Body of pancreas (tissue), 4 donors: ENCODE measurements at regions not wholly inside any gene's neighbourhood (a gene's known extent, or its start where the extent isn't known, plus 50 kb on each side); places are given as distances from the start of the nearest gene placed in this dataset.
"Not testable (repeated sequence)": the region's sequence is repeated elsewhere in the genome, so short reads cannot be mapped to it uniquely, and the experiment has no call there.

Experiments
- ATAC-seq: fragments of 150-250 bp; one replicate; pipeline ENCODE4 v1.9.1; 2016
- DNase-seq, 4 donors: peaks; one replicate each; pipeline ENCODE4 v3.0.0-alpha.2; 2019
- H3K27ac ChIP-seq, 4 donors: fragments of 200-600 bp; sonication (generic); 1 replicate in 3 of 4; 2 replicates in 1 of 4; pipeline versions ENCODE4 v1.5.1 to v1.6.1; 2016 to 2019; ENCODE audit warnings: mild to moderate bottlenecking in 1 of 4, mixed read lengths in 1 of 4, moderate library complexity in 1 of 4
- H3K27me3 ChIP-seq, 2 donors: fragments of 200-600 bp; sonication (generic); one replicate each; pipeline ENCODE4 v1.6.0; 2016; ENCODE audit warnings: mild to moderate bottlenecking in 1 of 2
- H3K36me3 ChIP-seq, 2 donors: fragments of 200-600 bp; sonication (generic); replicated peaks in 1 of 2; 2 replicates each; pipeline ENCODE4 v1.5.1; 2016; ENCODE audit warnings: low read depth in 2 of 2; ENCODE audit not compliant: insufficient read depth in 1 of 2
- H3K4me1 ChIP-seq: fragments of 200-600 bp; sonication (generic); one replicate; pipeline ENCODE4 v1.6.0; 2016
- H3K4me3 ChIP-seq, 2 donors: fragments of 200-600 bp; sonication (generic); 1 replicate in 1 of 2; 2 replicates in 1 of 2; pipeline ENCODE4 v1.5.1; 2016 to 2019
- H3K9me3 ChIP-seq, 3 donors: fragments of 200-600 bp; sonication (generic); 1 replicate in 2 of 3; 2 replicates in 1 of 3; pipeline ENCODE4 v1.5.1; 2016
- POLR2A ChIP-seq, 3 donors: fragments of 450-650 bp; IDR thresholded peaks; one replicate each; pipeline ENCODE4 v1.6.1; 2016; ENCODE audit warnings: antibody characterized with exemption in 3 of 3, mild to moderate bottlenecking in 2 of 3
- WGBS, 2 donors: methylation state at CpG; one replicate each; pipeline ENCODE4 v1.1.5; 2017; 5-methylcytosine and 5-hydroxymethylcytosine counted together
- intact Hi-C: fragments of 100-400 bp; cut with DNase I; formaldehyde crosslinking; loops from one replicate; pipeline ENCODE4 v1.15.1; 2023
- TF ChIP-seq, protein P1 (sequence below), 7 experiments: fragments of 450-650 bp in 4 of 7; fragments of 200-600 bp in 3 of 7; sonication (generic) in 3 of 7; IDR thresholded peaks; one replicate each; pipeline ENCODE4 v1.5.1; 2016 to 2019; ENCODE audit warnings: antibody characterized with exemption in 7 of 7

DNA sequence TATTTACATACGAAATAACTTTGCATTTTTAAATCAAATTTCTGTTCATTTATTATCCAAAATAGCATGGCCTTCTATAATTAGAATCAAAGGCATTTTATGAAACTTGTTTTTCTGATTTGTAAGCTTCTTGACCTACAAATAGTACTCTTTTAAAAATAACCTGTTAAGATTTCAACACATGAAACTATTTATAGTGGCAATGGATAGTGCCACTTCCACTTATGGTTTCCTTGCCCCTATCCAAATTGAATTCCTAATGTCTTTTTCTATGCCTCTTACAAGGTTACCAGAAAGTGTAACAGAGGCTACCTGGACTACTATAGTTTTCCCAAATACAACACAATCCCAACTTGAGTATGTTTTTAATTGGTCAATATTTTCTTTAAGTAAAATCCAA is 263.5 kb downstream of the SEMA3D start:
- Histone ChIP-seq H3K27me3 (no peaks in the 10 kb centered on the region), H3K4me1 (no peaks in the 10 kb centered on the region), H3K4me3 (no peak overlapping the region), H3K9me3 (no peaks in the 10 kb centered on the region), H3K27ac (no peak overlapping the region), H3K36me3 (no peaks in the 10 kb centered on the region)
- ATAC-seq (no peak), DNase-seq (no peak)
- intact Hi-C loops, result no loop called here
- TF ChIP-seq, protein P1, sequence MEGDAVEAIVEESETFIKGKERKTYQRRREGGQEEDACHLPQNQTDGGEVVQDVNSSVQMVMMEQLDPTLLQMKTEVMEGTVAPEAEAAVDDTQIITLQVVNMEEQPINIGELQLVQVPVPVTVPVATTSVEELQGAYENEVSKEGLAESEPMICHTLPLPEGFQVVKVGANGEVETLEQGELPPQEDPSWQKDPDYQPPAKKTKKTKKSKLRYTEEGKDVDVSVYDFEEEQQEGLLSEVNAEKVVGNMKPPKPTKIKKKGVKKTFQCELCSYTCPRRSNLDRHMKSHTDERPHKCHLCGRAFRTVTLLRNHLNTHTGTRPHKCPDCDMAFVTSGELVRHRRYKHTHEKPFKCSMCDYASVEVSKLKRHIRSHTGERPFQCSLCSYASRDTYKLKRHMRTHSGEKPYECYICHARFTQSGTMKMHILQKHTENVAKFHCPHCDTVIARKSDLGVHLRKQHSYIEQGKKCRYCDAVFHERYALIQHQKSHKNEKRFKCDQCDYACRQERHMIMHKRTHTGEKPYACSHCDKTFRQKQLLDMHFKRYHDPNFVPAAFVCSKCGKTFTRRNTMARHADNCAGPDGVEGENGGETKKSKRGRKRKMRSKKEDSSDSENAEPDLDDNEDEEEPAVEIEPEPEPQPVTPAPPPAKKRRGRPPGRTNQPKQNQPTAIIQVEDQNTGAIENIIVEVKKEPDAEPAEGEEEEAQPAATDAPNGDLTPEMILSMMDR (IDR thresholded peaks at IDR 0.05), result no peak
- no peak for TF ChIP-seq POLR2A (IDR thresholded peaks at IDR 0.05)
- 60 to 63% methylated on average over 1 of the region's 1 CpG for WGBS, 2 donors

DNA sequence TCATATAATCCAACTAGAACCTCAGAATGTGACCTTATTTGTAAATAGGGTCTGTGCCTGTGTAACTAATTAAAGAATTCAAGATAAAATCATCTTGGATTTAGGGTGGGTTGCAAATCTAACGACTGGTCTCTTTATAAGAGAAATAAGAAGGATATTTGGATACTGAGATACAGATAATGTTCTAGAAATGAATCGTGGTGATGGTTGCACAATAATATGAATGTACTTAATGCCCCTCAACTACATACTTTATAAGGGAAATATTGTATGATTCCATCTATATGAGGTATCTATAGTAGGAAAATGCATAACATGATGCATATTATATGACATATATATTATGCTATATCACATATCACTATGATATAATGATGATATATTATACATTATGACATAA is 265.7 kb downstream of the SEMA3D start:
- no peak for TF ChIP-seq POLR2A (IDR thresholded peaks at IDR 0.05)
- TF ChIP-seq, protein P1 (IDR thresholded peaks at IDR 0.05), result no peak
- Histone ChIP-seq H3K27ac (no peak overlapping the region), H3K36me3 (no peaks in the 10 kb centered on the region), H3K4me1 (no peaks in the 10 kb centered on the region), H3K9me3 (no peaks in the 10 kb centered on the region), H3K4me3 (no peak overlapping the region), H3K27me3 (no peaks in the 10 kb centered on the region)
- DNase-seq (no peak), ATAC-seq (no peak)
- intact Hi-C loops, result no loop called here
- WGBS, 2 donors, result 58 to 62% methylated on average over 2 of the region's 2 CpGs

DNA sequence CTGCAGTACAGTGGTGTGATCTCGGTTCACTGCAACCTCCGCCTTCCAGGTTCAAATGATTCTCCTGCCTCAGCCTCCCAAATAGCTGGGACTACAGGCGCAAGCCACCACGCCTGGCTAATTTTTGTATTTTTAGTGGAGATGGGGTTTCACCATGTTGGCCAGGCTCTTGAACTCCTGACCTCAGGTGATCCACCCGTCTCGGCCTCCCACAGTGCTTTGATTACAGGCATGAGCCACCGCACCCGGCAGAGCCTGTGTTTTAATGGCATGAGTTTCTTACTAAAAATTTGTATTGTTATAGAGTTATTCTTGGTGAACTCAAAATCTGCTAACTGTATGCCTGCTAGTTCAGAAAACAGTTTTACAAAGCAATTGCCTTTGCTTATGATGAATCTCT is 269.9 kb downstream of the SEMA3D start:
- H3K9me3 ChIP-seq, intact Hi-C loops, H3K36me3 ChIP-seq, H3K4me3 ChIP-seq, H3K4me1 ChIP-seq, H3K27ac ChIP-seq, ATAC-seq, H3K27me3 ChIP-seq, DNase-seq: not testable (repeated sequence)
- WGBS, 2 donors, result 94 to 96% methylated on average over 8 of the region's 8 CpGs

DNA sequence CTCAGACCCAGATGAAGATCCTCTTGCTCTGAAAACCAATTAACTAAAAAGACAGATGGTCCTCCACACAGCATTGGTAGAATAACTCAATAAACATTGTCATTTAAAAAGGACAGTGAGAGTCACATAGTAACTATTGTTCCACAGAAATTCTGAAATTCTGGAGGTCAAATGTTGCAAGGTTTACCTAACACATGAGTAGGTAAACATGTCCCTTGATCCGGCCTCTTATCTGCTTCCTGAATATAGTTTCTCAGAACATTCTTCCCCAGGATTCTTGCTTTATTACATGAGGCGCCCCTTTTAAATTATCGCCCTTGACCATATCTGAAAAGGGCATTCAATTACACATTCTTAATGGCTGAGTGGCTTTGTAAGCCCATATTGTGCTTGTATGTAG is 270.7 kb downstream of the SEMA3D start:
- DNase-seq (no peak), ATAC-seq (no peak)

DNA sequence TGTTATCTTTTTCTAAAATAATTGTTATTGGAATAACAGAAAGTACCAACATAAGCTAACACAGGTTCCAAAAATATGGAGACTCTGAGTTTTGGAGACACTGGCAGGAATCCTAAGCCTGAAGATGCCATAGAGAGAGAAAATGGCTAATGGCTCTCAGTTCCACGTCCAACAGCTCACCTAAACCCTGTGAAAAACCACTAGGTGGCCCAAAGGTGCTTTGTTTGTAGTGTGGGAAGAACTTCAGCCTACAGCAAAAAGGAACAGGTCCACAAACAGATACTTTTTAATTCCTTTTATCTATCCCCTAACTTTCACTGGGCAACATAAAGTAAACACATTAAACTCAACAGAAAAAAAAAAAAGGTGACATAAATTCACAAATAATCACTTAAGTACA is 272.3 kb downstream of the SEMA3D start:
- no peaks in the 10 kb centered on the region for H3K36me3 ChIP-seq
- WGBS, 2 donors, result 47 to 55% methylated on average over 1 of the region's 1 CpG
- no peak for TF ChIP-seq POLR2A (IDR thresholded peaks at IDR 0.05)
- TF ChIP-seq, protein P1 (IDR thresholded peaks at IDR 0.05), result no peak
- H3K4me3 ChIP-seq, result no peak overlapping the region
- ATAC-seq, result no peak
- intact Hi-C loops, result no loop called here
- no peaks in the 10 kb centered on the region for H3K4me1 ChIP-seq
- H3K27me3 ChIP-seq, result no peaks in the 10 kb centered on the region
- no peak overlapping the region for H3K27ac ChIP-seq
- DNase-seq, result no peak
- H3K9me3 ChIP-seq, result no peaks in the 10 kb centered on the region

More for the DNA sequence above, 270.7 kb downstream of the SEMA3D start:
- no peak for TF ChIP-seq POLR2A (IDR thresholded peaks at IDR 0.05)
- TF ChIP-seq, protein P1 (IDR thresholded peaks at IDR 0.05), result no peak
- Histone ChIP-seq H3K4me1 (no peaks in the 10 kb centered on the region), H3K4me3 (no peak overlapping the region), H3K27me3 (no peaks in the 10 kb centered on the region), H3K36me3 (no peaks in the 10 kb centered on the region), H3K9me3 (no peaks in the 10 kb centered on the region), H3K27ac (no peak overlapping the region)
- intact Hi-C loops, result no loop called here
- WGBS, 2 donors, result 41 to 47% methylated on average over 3 of the region's 3 CpGs
